ENCODE measurements at regions not wholly inside any gene's neighbourhood (a gene's known extent, or its start where the extent isn't known, plus 50 kb on each side); places are given as distances from the start of the nearest gene placed in this dataset.

DNA sequence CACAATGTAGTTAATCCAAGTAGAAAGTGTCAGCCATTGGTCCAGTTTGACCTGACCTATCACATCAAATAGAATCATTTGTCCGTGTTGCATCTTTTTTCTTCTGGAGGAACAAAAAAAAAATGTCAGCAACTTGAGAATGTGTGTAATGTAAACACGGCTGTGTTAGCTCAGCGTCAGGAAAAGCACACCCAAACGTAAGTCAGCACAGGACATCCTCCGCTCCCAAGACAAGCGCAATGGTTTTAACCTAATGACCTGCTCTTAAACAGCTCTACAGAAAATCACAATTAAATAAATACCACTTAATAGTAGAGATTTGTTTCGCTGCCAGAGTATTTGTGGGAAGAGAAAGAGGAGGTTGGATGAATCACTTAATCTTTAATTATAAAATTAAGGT, 59.4 kb downstream of the OSR1 start:
- TF ChIP-seq CTCF (IDR thresholded peaks at IDR 0.05) (no peak), POLR2AphosphoS5 (IDR thresholded peaks at IDR 0.05; ENCODE audit: insufficient read depth in 1 of 2, low read depth in 1 of 2) (peak in 1 of 2 donors; percentile 10), POLR2A (IDR thresholded peaks at IDR 0.05) (no peak)

Data from vagina (tissue), 2 donors.